Hematopoietic multipotent progenitor cell treated with erythropoietin and hydrocortisone succinate and interleukin-3 and kit ligand, for 15 days (in vitro differentiated cells): ENCODE measurements at regions not wholly inside any gene's neighbourhood (a gene's known extent, or its start where the extent isn't known, plus 50 kb on each side); places are given as distances from the start of the nearest gene placed in this dataset.
"Not testable (repeated sequence)": the region's sequence is repeated elsewhere in the genome, so short reads cannot be mapped to it uniquely, and the experiment has no call there.

Source experiments
- DNase-seq: peaks from one replicate; pipeline ENCODE4 v3.0.0-alpha.2; 2015; ENCODE audit warnings: low spot score

GRCh38 chr1:2851918-2852317 lies 50.4 kb upstream of the TTC34 start:
- DNase-seq = not testable (repeated sequence)

GRCh38 chr1:2853711-2854110 lies 52.2 kb upstream of the TTC34 start:
- DNase-seq = no peak

GRCh38 chr1:2854151-2854550 lies 52.7 kb upstream of the TTC34 start:
- DNase-seq = no peak

GRCh38 chr1:2854611-2855010 lies 53.1 kb upstream of the TTC34 start:
- no peak for DNase-seq

DNA sequence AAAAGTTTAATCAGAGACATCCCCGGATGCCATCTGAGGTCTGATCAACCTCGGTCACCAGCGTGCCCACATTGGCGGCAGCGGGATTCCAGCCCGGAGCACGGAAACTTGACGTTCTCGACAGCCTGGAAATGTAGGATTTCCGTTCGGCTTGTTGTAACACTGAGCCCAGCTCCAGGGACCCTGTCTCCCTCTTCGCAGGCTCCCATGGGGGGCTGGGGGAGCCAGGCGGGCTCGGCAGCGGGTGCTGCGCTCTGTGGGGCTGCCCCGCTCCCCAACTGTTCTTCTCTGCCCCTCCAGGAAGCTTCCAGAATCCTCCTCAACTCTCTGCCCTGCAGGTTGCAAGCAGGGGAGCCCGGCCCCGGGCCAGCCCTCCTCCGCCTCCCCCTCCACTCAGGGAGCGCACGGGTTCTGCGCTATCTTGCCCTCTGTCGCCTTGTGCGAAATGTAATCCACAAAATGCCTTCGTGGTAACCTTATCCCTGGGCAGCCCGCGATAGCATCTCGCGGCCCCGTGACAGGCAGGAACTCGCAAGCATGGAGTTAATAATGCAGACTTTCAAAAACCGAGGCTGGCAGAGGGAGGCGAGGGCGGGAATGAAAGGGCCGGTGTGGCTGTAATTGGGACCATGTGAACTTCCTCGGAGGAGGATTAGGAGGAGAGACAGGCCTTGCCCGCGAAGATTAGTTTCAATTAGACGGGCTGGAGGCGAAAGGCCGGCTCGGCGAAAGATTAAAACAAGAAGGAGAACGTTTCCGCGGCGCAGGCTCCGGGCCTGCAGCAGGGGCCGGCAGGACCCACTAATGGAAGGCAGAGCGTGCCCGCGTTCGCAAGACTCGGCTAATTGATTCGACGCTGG lies 53.9 kb upstream of the TTC34 start:
- no peak for DNase-seq

DNA sequence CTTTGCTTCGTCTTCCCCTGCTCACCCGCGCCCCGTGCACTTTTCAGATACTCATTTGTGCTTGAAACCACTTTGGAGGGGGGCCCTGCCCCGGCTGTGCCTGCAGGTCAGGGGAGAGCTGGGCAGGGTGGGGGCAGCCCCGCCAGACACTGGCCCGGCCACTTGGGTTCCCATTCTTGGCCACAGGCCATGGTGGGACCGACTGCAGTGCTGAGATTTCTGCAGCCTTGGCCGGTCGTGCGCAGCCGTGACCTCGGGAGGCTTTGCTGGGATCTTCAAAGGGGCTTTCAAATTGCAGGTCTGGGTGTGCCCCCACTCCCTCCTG lies 54.5 kb upstream of the TTC34 start:
- DNase-seq = no peak

- DNase-seq = no peak
Observed at GRCh38 chr1:2856676-2857375, 55.3 kb upstream of the TTC34 start.

DNA sequence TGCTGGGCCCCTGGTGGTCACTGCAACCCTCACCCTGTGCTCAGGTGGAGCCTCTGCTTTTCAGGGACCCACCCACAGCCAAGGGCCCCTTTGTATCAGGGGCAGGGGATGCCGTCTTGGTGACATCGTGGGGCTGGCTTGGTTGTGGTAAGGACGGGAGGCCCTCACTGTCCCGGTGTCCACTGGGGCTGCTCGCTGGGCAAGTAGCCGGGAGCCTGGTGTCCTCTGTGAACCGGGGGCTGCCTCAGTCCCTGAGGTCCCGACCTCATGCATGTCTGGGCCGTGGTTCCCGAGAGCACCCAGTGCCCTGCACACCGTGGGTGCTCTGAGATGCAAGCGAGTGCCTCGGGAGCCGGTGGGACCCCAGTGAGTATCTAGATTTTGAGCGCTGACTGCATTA lies 56.0 kb upstream of the TTC34 start:
- DNase-seq = no peak

DNA sequence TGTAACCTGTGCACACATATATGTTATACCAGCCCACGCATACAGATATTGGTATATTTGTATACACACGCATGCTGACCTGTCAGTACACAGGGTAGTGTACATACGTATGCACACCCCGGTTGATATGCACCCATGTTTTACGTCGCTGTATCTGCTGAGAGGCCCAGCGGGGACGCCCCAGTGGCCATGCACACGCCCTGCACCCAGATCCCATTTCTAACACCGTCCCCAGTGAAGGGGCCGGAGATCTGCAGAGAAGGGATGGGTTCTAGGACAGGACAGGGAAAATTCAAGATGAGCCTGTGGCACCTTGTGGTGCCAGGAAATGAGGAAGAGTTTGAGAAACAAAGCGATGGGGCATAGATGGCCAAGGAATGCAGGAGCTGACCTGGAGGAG lies 57.2 kb upstream of the TTC34 start:
- no peak for DNase-seq

- no peak for DNase-seq
Observed at GRCh38 chr1:2859219-2859880, 57.9 kb upstream of the TTC34 start.

- no peak for DNase-seq
Observed at GRCh38 chr1:2859881-2860430, 58.5 kb upstream of the TTC34 start.

DNA sequence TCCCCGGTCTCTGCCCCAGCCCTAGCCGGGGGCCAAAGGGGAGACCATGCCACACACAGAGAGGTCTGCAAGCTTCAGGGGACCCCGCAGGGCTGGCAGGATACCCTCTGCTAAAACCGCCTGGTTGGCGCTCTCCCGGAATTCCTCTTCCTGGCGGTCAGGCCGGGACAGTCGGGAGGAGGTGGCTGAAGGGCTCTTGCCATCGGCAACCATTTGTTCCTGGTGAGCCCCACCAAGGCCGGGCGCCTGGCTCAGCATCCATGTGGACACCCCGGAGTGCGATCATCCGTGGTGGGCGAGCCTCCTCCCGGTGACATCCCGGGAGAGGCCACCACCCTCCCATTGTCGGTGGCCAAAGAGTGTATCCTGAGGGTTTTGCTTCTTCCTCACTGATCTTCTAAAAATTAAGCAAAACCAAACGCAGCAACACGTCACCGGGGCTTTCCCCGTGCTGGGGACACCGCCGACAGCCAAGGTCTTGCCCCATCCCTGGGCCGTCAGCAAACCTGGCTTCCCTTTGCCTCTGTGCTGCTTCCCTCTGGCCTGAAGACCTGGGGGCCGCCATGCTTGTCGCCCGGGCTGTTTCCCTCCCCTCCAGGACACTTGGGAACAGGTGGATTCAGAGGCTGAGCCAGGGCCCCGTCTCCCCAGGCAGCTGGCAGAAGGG lies 59.1 kb upstream of the TTC34 start:
- DNase-seq = no peak

GRCh38 chr1:2861143-2861987 lies 59.9 kb upstream of the TTC34 start:
- DNase-seq = no peak

- no peak for DNase-seq
Observed at GRCh38 chr1:2861988-2862813, 60.7 kb upstream of the TTC34 start.

GRCh38 chr1:2862814-2863647 lies 61.5 kb upstream of the TTC34 start:
- DNase-seq = no peak

DNA sequence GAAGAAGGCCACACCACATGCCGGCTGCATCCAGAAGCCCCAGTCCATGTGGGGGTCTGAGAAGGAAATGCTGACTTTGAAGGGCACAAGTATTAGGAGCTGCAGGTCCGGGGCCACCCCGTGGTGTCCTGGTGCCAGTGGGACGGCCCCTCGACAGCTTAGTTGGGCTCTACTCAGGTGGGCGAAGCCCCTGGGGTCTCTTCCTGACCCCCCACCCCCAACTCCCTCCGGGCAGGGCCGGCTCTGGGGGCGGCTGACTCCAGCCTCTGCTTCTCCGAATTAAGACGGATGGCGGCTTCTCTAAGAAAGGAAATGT lies 62.1 kb upstream of the TTC34 start:
- no peak for DNase-seq

DNA sequence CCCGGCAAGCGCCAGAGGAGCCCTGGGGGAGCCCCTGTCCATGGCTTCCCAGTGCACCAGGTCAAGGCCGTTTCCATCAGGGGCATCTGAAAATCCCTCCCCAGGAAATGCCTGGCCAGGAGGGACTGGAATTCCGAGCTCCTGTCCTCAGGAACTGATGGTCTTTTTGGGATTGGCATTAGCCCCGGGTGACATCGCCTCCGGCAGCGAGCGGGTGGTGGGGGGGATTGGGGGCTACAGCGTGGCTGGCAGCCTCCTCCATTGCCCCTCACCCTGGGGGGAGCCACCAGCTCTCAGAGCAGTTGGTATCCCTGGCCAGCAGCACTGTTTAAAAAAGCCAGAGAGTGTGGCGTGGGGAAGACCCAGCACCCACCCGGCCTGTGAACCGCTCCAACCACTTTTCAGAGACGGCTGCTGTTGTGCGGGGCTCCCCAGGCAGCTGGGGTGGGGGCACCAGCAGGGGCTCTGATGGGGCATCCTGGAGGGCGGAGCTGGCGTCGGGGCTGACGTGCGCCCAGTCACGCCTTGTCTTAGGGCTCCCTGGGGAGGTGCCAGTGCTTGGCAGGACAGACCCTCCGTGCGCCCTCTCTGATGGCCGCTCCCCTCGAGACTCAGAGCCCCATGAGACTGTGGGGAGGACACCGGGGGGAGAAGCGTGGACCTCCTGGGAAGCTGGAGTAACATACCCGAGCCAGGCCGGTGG lies 62.9 kb upstream of the TTC34 start:
- no peak for DNase-seq

- no peak for DNase-seq
Observed at GRCh38 chr1:2865000-2865399, 63.5 kb upstream of the TTC34 start.
